ENCODE measurements at regions not wholly inside any gene's neighbourhood (a gene's known extent, or its start where the extent isn't known, plus 50 kb on each side); places are given as distances from the start of the nearest gene placed in this dataset.

DNA sequence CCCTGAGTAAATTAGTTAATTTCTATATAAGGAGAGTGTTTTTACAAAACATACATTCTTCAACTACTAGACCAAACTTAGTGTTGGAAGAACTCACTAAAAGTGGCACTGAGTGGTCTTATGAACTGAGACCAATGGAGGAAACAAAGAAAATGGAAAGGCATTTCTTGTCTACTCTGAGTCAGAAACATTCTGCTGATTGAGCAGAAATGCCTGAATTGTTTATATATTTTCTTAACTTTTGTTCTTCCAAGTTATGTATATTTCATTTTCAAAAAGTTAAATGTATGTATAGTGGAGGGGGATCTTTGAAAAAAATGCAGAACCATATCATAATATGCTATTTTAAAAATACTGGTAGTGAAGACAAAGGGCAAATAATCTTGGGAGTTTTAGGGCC lies 320.7 kb downstream of the HGF start:
- no peak for FAIRE-seq
- no peaks in the 10 kb centered on the region for H3K27me3 Mint-ChIP-seq (ENCODE audit: low read depth, unreplicated experiment)
- H3K4me3 Mint-ChIP-seq (ENCODE audit: unreplicated experiment): no peak overlapping the region
- no peak overlapping the region for H3K4me2 ChIP-seq (ENCODE audit: low read length)
- H3K4me3 ChIP-seq (ENCODE audit: insufficient read depth, low read depth, low read length): no peak overlapping the region
- peaks cover 2% of the 10 kb centered on the region for H3K9me3 Mint-ChIP-seq (ENCODE audit: unreplicated experiment)
- H2AFZ ChIP-seq (ENCODE audit: low read depth, low read length): no peak overlapping the region
- TF ChIP-seq, protein P1, sequence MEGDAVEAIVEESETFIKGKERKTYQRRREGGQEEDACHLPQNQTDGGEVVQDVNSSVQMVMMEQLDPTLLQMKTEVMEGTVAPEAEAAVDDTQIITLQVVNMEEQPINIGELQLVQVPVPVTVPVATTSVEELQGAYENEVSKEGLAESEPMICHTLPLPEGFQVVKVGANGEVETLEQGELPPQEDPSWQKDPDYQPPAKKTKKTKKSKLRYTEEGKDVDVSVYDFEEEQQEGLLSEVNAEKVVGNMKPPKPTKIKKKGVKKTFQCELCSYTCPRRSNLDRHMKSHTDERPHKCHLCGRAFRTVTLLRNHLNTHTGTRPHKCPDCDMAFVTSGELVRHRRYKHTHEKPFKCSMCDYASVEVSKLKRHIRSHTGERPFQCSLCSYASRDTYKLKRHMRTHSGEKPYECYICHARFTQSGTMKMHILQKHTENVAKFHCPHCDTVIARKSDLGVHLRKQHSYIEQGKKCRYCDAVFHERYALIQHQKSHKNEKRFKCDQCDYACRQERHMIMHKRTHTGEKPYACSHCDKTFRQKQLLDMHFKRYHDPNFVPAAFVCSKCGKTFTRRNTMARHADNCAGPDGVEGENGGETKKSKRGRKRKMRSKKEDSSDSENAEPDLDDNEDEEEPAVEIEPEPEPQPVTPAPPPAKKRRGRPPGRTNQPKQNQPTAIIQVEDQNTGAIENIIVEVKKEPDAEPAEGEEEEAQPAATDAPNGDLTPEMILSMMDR (IDR thresholded peaks at IDR 0.05; ENCODE audit: insufficient read depth, low read depth, low read length): no peak
- no peak for TF ChIP-seq EZH2 (IDR thresholded peaks at IDR 0.05; ENCODE audit: insufficient read depth, low read length)
- no peaks in the 10 kb centered on the region for H3K27me3 ChIP-seq (ENCODE audit: insufficient read depth, low read length)
- H3K9ac ChIP-seq (ENCODE audit: low read length): no peak overlapping the region
- H3K4me1 ChIP-seq (ENCODE audit: insufficient read depth, low read length): no peaks in the 10 kb centered on the region
- no peaks in the 10 kb centered on the region for H3K36me3 Mint-ChIP-seq (ENCODE audit: low read depth, unreplicated experiment)
- no peak for DNase-seq (ENCODE audit: low read depth)
- H3K27ac Mint-ChIP-seq (ENCODE audit: unreplicated experiment): no peak overlapping the region
- H3K27ac ChIP-seq (ENCODE audit: low read depth, low read length): no peak overlapping the region
- H3K4me1 Mint-ChIP-seq (ENCODE audit: low read depth, unreplicated experiment): peaks cover 1% of the 10 kb centered on the region
- H3K79me2 ChIP-seq (ENCODE audit: insufficient read depth, low read length): no peaks in the 10 kb centered on the region
- no peaks in the 10 kb centered on the region for H3K9me3 ChIP-seq (ENCODE audit: insufficient read depth, low read depth, low read length)
- H3K36me3 ChIP-seq (ENCODE audit: insufficient read depth, low read length): no peaks in the 10 kb centered on the region
- H4K20me1 ChIP-seq (ENCODE audit: insufficient read depth, low read length): no peaks in the 10 kb centered on the region

DNA sequence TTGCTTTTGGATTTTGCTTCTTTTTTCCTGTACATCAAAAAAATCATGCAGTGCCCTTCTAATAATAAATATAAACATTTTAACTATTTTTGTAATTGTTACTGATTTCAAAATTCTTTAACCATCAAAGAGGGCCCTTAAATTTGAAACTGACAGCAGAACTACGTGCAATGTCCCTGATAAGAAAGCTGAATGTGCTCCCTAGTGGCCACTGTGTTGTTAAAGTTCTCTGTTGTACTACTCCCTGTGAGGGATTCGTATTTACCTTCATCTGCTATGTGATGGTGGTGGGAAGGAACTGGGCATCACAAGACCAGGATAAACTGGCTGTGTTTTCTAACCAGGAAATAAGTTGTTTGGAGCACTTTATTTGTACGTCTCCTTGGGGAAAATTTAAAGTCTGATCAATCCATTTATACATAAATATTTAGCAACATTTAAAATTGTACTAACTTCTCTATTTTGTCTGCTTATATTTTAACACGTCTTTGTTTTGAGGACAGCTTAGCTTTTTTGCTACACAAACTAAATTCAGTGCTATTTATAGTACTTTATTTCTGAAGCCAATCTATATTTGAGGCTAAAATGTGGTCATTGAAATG lies 322.4 kb downstream of the HGF start:
- Histone ChIP-seq H2AFZ (ENCODE audit: low read depth, low read length) (no peak overlapping the region), H3K27me3 (ENCODE audit: insufficient read depth, low read length) (no peaks in the 10 kb centered on the region), H3K27ac (ENCODE audit: low read depth, low read length) (no peak overlapping the region), H3K4me3 (ENCODE audit: insufficient read depth, low read depth, low read length) (no peak overlapping the region), H3K9me3 (ENCODE audit: insufficient read depth, low read depth, low read length) (no peaks in the 10 kb centered on the region), H3K4me1 (ENCODE audit: insufficient read depth, low read length) (no peaks in the 10 kb centered on the region), H3K36me3 (ENCODE audit: insufficient read depth, low read length) (no peaks in the 10 kb centered on the region), H3K9ac (ENCODE audit: low read length) (no peak overlapping the region), H4K20me1 (ENCODE audit: insufficient read depth, low read length) (no peaks in the 10 kb centered on the region), H3K4me2 (ENCODE audit: low read length) (no peak overlapping the region), H3K79me2 (ENCODE audit: insufficient read depth, low read length) (no peaks in the 10 kb centered on the region)
- no peak overlapping the region for H3K4me3 Mint-ChIP-seq (ENCODE audit: unreplicated experiment)
- no peaks in the 10 kb centered on the region for H3K27me3 Mint-ChIP-seq (ENCODE audit: low read depth, unreplicated experiment)
- H3K27ac Mint-ChIP-seq (ENCODE audit: unreplicated experiment): no peak overlapping the region
- FAIRE-seq (peak; percentile 95), DNase-seq (ENCODE audit: low read depth) (peak; percentile 56)
- H3K36me3 Mint-ChIP-seq (ENCODE audit: low read depth, unreplicated experiment): no peaks in the 10 kb centered on the region
- TF ChIP-seq, protein P1 (IDR thresholded peaks at IDR 0.05; ENCODE audit: insufficient read depth, low read depth, low read length): peak; percentile 43
- no peak for TF ChIP-seq EZH2 (IDR thresholded peaks at IDR 0.05; ENCODE audit: insufficient read depth, low read length)
- H3K4me1 Mint-ChIP-seq (ENCODE audit: low read depth, unreplicated experiment): peaks cover 1% of the 10 kb centered on the region
- peaks cover 2% of the 10 kb centered on the region for H3K9me3 Mint-ChIP-seq (ENCODE audit: unreplicated experiment)

DNA sequence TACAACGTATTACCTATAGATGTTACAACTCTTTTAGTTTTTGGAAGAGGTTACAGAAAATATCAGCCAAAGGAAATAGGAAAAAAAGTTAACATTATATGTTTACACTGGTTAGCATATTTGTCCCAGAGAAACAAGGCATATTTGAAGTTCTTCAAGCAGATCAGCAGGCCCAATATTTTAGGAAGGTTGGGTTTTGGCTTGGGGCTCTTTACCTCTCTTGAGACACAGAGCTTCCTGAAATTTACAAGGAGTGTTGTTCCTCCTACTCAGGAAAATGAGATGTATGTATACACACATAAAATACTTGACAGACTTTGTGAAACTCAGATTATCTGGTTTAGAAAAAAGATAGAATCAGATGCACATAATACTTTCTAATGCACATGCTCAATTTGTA lies 323.6 kb downstream of the HGF start:
- no peaks in the 10 kb centered on the region for H3K27me3 ChIP-seq (ENCODE audit: insufficient read depth, low read length)
- Mint-ChIP-seq H3K27me3 (ENCODE audit: low read depth, unreplicated experiment) (no peaks in the 10 kb centered on the region), H3K27ac (ENCODE audit: unreplicated experiment) (no peak overlapping the region), H3K4me3 (ENCODE audit: unreplicated experiment) (no peak overlapping the region), H3K36me3 (ENCODE audit: low read depth, unreplicated experiment) (no peaks in the 10 kb centered on the region), H3K9me3 (ENCODE audit: unreplicated experiment) (peaks cover 2% of the 10 kb centered on the region), H3K4me1 (ENCODE audit: low read depth, unreplicated experiment) (peaks cover 1% of the 10 kb centered on the region)
- H3K27ac ChIP-seq (ENCODE audit: low read depth, low read length): no peak overlapping the region
- H4K20me1 ChIP-seq (ENCODE audit: insufficient read depth, low read length): no peaks in the 10 kb centered on the region
- no peaks in the 10 kb centered on the region for H3K79me2 ChIP-seq (ENCODE audit: insufficient read depth, low read length)
- no peaks in the 10 kb centered on the region for H3K4me1 ChIP-seq (ENCODE audit: insufficient read depth, low read length)
- H3K4me3 ChIP-seq (ENCODE audit: insufficient read depth, low read depth, low read length): no peak overlapping the region
- FAIRE-seq (no peak), DNase-seq (ENCODE audit: low read depth) (no peak)
- H3K36me3 ChIP-seq (ENCODE audit: insufficient read depth, low read length): no peaks in the 10 kb centered on the region
- TF ChIP-seq, protein P1 (IDR thresholded peaks at IDR 0.05; ENCODE audit: insufficient read depth, low read depth, low read length): no peak
- no peak for TF ChIP-seq EZH2 (IDR thresholded peaks at IDR 0.05; ENCODE audit: insufficient read depth, low read length)
- no peak overlapping the region for H2AFZ ChIP-seq (ENCODE audit: low read depth, low read length)
- no peaks in the 10 kb centered on the region for H3K9me3 ChIP-seq (ENCODE audit: insufficient read depth, low read depth, low read length)
- no peak overlapping the region for H3K9ac ChIP-seq (ENCODE audit: low read length)
- no peak overlapping the region for H3K4me2 ChIP-seq (ENCODE audit: low read length)

All from astrocyte (in vitro differentiated cells and primary cell).